Activated CD4-positive, alpha-beta T cell treated with anti-CD3 and anti-CD28 coated beads, Interleukin-2, amount 10 ng/mL, durations not matched to agents 24 days and 14 days (primary cell): ENCODE measurements at regions not wholly inside any gene's neighbourhood (a gene's known extent, or its start where the extent isn't known, plus 50 kb on each side); places are given as distances from the start of the nearest gene placed in this dataset.
A peak's percentile ranks its signal among the peaks of the same experiment; 100 is the strongest.

Experiments
- DNase-seq: peaks from one replicate; pipeline ENCODE4 v3.0.0; 2022
- H3K27ac Mint-ChIP-seq: one replicate; pipeline ENCODE4 v1.8.0; 2022; ENCODE audit warnings: mild to moderate bottlenecking, mixed read lengths
- H3K27me3 Mint-ChIP-seq: one replicate; pipeline ENCODE4 v1.8.0; 2022; ENCODE audit warnings: mixed read lengths
- H3K36me3 Mint-ChIP-seq: one replicate; pipeline ENCODE4 v1.8.0; 2022; ENCODE audit warnings: low read depth, mild to moderate bottlenecking, mixed read lengths
- H3K4me1 Mint-ChIP-seq: one replicate; pipeline ENCODE4 v1.8.0; 2021; ENCODE audit warnings: mixed read lengths
- H3K4me3 Mint-ChIP-seq: one replicate; pipeline ENCODE4 v1.8.0; 2022; ENCODE audit warnings: mild to moderate bottlenecking, moderate library complexity, mixed read lengths
- H3K9me3 Mint-ChIP-seq: one replicate; pipeline ENCODE4 v1.8.0; 2021; ENCODE audit warnings: mixed read lengths
- intact Hi-C: fragments of 100-400 bp; cut with micrococcal nuclease; formaldehyde crosslinking; loops from one replicate; pipeline ENCODE4 v1.15.1; 2023

DNA sequence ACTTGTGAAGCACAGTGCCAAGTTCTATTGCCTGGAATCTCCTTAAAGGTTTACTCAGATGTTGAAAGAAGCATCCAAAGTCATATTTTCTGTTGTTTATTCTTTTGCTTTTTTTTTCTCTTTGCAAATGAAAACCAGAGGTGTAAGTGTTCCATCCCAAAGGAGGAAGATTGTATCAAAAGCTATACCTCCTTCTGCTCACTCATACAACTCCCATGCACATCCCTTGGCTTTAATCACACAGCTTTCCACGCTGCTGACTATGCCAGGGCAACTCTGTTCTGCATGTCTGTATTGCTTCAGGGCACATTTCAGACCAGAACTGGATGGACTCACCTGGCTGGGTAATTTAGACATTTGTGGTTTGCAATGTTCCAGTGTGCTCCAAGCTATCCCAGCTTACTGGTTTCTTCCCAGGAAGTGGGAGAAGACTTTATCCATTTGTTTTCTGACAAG, 399.6 kb upstream of the TBL1XR1 start:
- Mint-ChIP-seq H3K9me3 (peaks cover 10% of the 10 kb centered on the region), H3K27ac (peak overlapping the region; percentile 95), H3K4me3 (peak overlapping the region; percentile 77), H3K4me1 (peaks cover 53% of the 10 kb centered on the region), H3K27me3 (no peaks in the 10 kb centered on the region), H3K36me3 (peaks cover 2% of the 10 kb centered on the region)
- no peak for DNase-seq
- intact Hi-C loops, result loop anchor here (5.0 to 10.0 kb wide), 4 partner anchors 60 to 540 kb away; partner anchors contain the start of gene TBL1XR1

DNA sequence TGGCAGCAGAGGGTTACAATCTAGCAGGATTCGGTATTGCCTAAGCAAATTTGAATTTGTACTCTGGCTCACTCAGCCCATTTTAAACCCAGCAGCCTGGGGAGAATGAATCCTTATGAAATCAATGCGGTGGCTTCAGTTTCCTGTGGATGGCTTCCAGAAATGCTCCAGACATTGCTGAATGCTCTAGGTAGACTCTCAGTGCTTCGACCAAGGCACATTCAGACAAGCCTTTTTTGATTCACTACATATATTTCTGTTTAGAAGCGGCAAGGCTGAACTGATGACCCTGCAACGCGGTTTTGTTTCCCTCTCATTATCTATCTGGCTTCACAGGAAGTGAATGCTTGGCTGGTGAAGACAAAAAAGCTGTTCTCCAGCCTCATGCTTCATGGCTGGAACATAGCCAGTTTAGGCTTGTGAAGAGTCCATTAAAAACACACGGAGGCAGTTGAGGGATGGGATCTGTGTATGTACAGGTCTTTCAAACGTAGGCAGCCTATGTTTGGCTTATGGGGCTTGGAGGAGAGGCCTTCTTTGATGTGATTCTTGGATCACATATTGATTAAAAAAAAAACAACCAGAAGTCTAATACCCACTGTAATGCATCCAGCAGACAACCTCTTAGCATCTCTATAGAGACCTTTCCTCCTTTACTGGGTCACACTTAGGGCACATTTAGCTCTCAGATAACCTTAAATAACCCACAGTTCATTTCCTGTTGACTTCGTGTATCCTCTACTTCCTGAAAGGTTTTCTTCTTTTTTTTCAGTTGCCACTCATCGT, 400.2 kb upstream of the TBL1XR1 start:
- peak overlapping the region; percentile 95 for H3K27ac Mint-ChIP-seq
- peak overlapping the region; percentile 77 for H3K4me3 Mint-ChIP-seq
- H3K36me3 Mint-ChIP-seq, result peaks cover 2% of the 10 kb centered on the region
- intact Hi-C loops, result loop anchor here (2.0 to 10.0 kb wide), 5 partner anchors 60 to 540 kb away; partner anchors contain the start of gene TBL1XR1
- H3K9me3 Mint-ChIP-seq, result peaks cover 10% of the 10 kb centered on the region
- H3K27me3 Mint-ChIP-seq, result no peaks in the 10 kb centered on the region
- peaks cover 55% of the 10 kb centered on the region for H3K4me1 Mint-ChIP-seq
- DNase-seq, result peak; percentile 77

DNA sequence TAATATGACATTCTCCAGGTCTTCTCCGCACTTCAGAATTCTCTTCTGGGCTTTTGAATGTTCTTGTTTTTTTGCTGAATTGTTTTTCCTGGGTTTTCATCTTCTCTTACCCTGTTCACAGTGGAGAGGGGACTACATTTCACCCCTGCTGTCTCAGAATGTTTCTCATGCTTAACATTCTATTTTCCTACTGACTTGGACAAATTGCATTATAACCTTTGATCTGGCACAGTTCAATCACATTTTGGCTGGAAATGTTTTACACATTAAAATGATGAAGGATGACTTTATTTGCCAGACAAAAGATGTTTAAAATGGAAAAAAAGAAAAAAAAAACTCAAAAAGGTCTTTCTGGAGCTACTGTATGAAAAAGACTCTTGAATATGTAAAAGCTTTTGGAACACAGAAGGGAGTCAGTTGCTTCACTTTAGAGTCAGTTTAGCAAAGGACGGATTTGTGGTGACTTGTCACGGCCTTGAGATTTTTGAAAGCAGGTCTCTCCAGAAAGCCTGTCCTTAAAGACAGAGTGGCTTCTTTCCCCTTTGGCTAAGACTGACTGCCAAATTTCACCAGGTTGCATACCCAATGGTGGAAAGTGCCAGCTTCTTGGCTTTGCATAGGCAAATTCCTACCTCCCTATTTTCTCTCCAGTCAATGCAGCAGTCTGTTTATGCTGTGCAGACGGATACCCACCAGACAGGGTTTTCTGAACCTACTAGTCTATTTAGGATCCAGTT, 401.0 kb upstream of the TBL1XR1 start:
- Mint-ChIP-seq H3K27me3 (no peaks in the 10 kb centered on the region), H3K4me3 (peak overlapping the region; percentile 77), H3K9me3 (peaks cover 10% of the 10 kb centered on the region), H3K36me3 (peaks cover 2% of the 10 kb centered on the region), H3K4me1 (peaks cover 59% of the 10 kb centered on the region), H3K27ac (peak overlapping the region; percentile 95)
- no peak for DNase-seq
- intact Hi-C loops, result loop anchor here (2.0 to 10.0 kb wide), 5 partner anchors 61 to 541 kb away; partner anchors contain the start of gene TBL1XR1

DNA sequence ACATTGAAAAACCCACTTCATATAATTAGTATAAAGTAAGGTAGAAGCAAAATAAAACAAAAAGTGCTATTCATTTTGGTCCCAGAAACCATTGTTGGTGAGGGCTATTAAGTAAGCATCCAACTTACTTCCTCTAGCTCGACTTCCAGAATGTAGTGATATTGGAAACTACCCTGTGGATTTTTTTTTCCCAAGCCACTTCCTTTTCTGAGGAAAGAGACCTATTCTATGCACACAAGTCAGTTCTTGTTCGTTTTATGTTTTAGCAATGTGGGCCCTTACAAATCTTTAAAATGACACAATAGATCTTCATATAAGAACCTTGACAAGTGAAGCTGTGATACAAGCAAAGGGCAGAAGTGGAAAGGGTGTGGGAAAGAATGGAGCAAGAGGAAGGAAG, 402.0 kb upstream of the TBL1XR1 start:
- Mint-ChIP-seq H3K27ac (no peak overlapping the region), H3K4me3 (no peak overlapping the region), H3K27me3 (no peaks in the 10 kb centered on the region), H3K36me3 (peaks cover 5% of the 10 kb centered on the region), H3K4me1 (peaks cover 59% of the 10 kb centered on the region), H3K9me3 (peaks cover 13% of the 10 kb centered on the region)
- intact Hi-C loops, result loop anchor here (2.0 to 10.0 kb wide), 5 partner anchors 62 to 542 kb away; partner anchors contain the start of gene TBL1XR1
- no peak for DNase-seq

DNA sequence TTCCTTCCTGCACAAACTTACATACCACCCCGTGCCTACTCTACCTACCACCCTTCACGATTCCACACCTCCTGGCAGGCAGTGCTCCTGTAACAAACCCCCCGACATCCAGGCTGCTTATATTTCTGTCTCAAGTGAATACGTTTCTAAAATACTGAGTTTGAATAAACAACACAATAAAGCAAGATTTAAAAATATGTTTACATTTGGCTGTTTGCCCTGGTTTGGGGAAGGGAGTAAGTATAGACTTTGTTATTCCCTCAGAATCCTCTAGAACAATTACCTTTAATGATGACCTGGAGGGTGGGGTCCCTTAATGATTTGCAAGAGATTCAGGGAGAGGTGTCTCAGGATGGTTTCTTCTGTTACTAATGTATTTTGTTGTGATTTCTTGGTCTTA, 402.6 kb upstream of the TBL1XR1 start:
- no peaks in the 10 kb centered on the region for H3K27me3 Mint-ChIP-seq
- H3K27ac Mint-ChIP-seq, result no peak overlapping the region
- peaks cover 13% of the 10 kb centered on the region for H3K9me3 Mint-ChIP-seq
- H3K4me3 Mint-ChIP-seq, result no peak overlapping the region
- peaks cover 5% of the 10 kb centered on the region for H3K36me3 Mint-ChIP-seq
- intact Hi-C loops, result loop anchor here (2.0 to 10.0 kb wide), 5 partner anchors 63 to 543 kb away; partner anchors contain the start of gene TBL1XR1
- DNase-seq, result no peak
- H3K4me1 Mint-ChIP-seq, result peaks cover 57% of the 10 kb centered on the region

DNA sequence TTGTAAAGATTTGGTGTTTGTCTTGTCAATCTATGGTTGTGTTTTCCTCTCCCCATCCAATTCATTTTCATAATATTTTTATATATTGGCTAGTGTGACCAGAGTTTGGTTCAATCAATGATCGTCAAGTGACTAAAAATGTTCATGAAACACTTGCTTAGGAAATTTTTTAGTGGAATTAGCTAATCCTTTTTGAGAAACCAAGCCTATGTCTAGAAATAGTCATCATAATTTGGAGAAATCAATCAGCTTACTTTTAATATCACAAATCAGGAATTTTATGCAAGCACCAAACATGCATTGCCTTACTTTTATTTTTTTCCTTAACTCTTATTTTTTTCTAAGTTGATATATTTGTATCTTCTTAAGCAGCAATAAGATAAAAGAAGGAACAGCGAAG, 403.1 kb upstream of the TBL1XR1 start:
- intact Hi-C loops, result no loop called here
- peaks cover 5% of the 10 kb centered on the region for H3K36me3 Mint-ChIP-seq
- H3K4me1 Mint-ChIP-seq, result peaks cover 57% of the 10 kb centered on the region
- H3K9me3 Mint-ChIP-seq, result peaks cover 13% of the 10 kb centered on the region
- no peaks in the 10 kb centered on the region for H3K27me3 Mint-ChIP-seq
- no peak for DNase-seq
- H3K27ac Mint-ChIP-seq, result no peak overlapping the region
- H3K4me3 Mint-ChIP-seq, result no peak overlapping the region

DNA sequence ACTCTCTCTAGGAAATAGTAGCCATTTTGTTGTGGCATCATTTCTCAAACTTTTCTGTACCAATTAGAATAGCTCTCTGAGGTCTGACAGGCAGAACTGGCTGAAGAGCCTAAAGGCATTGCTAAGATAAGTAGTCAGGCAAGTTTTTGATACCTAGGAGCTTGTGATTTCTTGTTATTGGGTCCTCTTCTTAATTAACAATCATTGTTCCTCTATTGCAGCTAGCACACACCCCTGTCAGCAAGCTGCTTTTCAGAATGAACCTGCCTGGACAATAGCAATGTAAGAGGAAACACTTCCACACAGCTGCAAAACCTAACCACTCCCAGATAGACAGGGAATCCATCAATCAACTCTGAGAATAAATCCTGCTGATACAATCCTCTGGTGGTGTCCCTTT, 403.9 kb upstream of the TBL1XR1 start:
- H3K9me3 Mint-ChIP-seq, result peaks cover 16% of the 10 kb centered on the region
- H3K27ac Mint-ChIP-seq, result no peak overlapping the region
- no peak overlapping the region for H3K4me3 Mint-ChIP-seq
- intact Hi-C loops, result no loop called here
- no peak for DNase-seq
- H3K27me3 Mint-ChIP-seq, result no peaks in the 10 kb centered on the region
- H3K4me1 Mint-ChIP-seq, result peaks cover 51% of the 10 kb centered on the region
- peaks cover 5% of the 10 kb centered on the region for H3K36me3 Mint-ChIP-seq

DNA sequence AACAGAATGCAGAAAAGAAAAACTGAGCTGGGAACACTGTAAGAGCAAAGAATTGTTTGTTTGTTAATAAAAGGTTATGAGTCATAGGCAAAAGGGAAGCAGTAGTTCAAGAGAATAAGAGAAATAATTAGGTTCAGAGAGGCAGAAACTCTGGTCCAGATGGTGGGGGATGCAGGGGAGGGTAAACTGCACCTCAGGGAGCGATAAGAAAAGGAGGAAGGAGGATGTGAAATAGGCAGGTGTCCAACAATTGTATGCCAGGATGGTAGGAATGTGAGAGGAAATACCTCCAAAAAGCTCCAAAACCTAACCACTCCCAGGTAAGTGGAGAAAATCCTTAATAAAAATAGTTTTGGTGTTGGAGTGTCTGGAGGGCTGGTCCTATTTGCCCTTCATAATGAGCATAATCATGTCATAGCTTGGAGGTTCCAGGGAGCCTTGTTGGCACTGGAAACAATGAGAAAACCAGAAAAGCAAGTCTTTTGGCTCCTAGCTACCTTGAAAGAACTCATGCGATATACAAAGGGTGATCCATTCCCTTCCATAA, 405.4 kb upstream of the TBL1XR1 start:
- DNase-seq, result no peak
- peaks cover 16% of the 10 kb centered on the region for H3K9me3 Mint-ChIP-seq
- intact Hi-C loops, result no loop called here
- no peaks in the 10 kb centered on the region for H3K27me3 Mint-ChIP-seq
- H3K4me1 Mint-ChIP-seq, result peaks cover 46% of the 10 kb centered on the region
- no peak overlapping the region for H3K27ac Mint-ChIP-seq
- H3K4me3 Mint-ChIP-seq, result no peak overlapping the region
- H3K36me3 Mint-ChIP-seq, result peaks cover 5% of the 10 kb centered on the region

DNA sequence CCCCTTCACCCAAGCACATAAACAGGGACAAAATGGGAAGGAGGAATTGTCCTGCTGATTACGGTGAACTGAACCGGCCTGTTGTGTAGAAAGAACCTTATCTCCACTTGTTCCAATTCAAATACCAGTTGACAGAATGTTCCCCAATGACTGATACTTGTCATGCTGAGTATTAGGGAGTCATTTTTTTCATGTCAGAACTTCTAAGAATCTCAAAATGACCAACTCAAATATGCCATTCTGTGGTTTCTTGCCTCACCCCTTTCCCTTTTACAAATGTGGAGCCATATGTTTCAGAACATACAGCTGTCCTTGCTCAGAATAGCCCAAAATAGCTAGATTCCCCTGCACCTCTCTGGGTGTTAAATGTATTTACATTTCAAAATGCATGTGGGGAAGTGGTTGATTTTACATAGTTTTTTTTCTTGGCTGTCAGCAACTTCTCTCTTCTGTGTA, 405.9 kb upstream of the TBL1XR1 start:
- Mint-ChIP-seq H3K36me3 (peaks cover 5% of the 10 kb centered on the region), H3K27me3 (no peaks in the 10 kb centered on the region), H3K9me3 (peaks cover 16% of the 10 kb centered on the region), H3K4me1 (peaks cover 41% of the 10 kb centered on the region), H3K4me3 (no peak overlapping the region), H3K27ac (no peak overlapping the region)
- DNase-seq, result no peak
- intact Hi-C loops, result no loop called here

DNA sequence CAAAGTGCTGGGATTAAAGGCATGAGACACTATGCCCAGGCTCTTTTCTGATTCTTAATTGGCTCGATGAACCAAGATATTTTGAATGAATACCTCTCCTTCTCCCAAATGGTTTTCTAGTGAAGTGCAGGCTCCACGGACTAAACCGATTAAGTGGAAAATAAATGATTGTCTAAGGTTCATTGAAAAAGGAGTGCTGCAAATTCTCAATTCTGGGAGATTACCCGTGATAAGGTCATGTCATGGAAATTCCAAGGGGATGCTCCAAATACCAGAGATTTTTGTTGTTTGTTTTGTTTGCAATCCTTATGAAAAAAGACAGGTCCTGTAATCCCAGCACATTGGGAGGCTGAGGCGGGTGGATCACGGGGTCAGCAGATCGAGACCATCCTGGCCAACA, 406.9 kb upstream of the TBL1XR1 start:
- intact Hi-C loops, result no loop called here
- Mint-ChIP-seq H3K4me1 (peaks cover 32% of the 10 kb centered on the region), H3K36me3 (peaks cover 3% of the 10 kb centered on the region), H3K27me3 (no peaks in the 10 kb centered on the region), H3K27ac (no peak overlapping the region), H3K4me3 (no peak overlapping the region), H3K9me3 (peaks cover 13% of the 10 kb centered on the region)
- DNase-seq, result no peak

DNA sequence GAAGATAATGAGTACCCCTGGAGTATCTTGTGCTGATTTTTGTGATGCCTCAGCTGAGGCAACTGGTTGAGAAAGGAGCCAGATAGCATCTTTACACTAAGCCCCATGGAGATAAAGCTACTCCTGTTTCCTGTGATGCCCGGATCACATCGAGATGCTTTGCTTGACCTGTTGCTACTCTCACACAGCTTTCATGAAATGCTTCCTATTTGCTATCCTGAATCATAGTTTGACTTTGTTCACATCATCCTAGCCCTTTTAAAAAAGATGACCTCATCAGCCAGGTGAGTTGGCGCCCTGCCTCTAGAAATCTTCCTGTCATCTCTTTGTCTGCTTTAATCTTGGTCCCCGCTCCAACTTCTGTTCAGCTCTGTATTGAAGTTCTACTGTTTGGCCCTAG, 409.6 kb upstream of the TBL1XR1 start:
- Mint-ChIP-seq H3K36me3 (peaks cover 3% of the 10 kb centered on the region), H3K4me3 (no peak overlapping the region), H3K27ac (no peak overlapping the region), H3K27me3 (no peaks in the 10 kb centered on the region), H3K4me1 (peaks cover 20% of the 10 kb centered on the region), H3K9me3 (peaks cover 12% of the 10 kb centered on the region)
- DNase-seq, result no peak
- intact Hi-C loops, result no loop called here

DNA sequence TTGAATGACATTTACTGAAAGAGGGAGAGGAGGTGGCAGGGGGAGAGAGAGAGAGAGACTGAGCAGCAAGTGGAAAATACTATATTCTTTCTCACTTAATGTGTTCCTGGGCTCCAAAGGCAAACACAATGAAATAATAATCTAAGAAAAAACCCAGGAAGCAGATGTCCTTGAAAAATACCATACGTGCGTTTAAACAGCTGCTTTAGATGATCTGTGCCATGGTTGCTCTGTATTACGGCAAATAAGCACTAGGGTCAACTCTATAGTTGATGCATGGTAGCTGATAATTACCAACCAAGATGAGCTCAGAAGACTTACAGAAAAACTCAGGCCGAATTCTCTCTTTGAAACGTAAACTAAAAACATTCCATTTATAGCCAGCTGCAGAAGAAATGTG, 410.3 kb upstream of the TBL1XR1 start:
- peaks cover 3% of the 10 kb centered on the region for H3K36me3 Mint-ChIP-seq
- H3K27ac Mint-ChIP-seq, result no peak overlapping the region
- no peaks in the 10 kb centered on the region for H3K27me3 Mint-ChIP-seq
- no peak for DNase-seq
- intact Hi-C loops, result no loop called here
- peaks cover 12% of the 10 kb centered on the region for H3K9me3 Mint-ChIP-seq
- no peak overlapping the region for H3K4me3 Mint-ChIP-seq
- H3K4me1 Mint-ChIP-seq, result peaks cover 15% of the 10 kb centered on the region

DNA sequence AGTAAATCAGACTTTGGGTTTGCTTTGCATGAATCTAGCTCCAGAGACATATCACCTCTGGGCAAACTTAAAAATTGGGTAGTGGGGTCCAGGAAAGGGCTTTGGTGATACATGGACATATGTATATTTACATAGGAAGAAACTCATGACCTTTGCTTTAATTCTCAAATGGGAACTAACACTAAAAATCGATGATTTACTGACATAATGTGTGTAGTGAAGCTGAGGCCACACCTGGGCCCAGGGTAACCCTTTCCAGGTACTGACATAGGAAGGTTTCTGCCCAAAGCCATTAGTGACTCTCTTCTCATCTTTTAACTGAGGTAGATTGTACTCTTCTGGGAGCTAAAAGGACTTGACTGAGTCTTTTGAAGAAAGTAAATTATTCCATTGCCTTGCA, 411.2 kb upstream of the TBL1XR1 start:
- no peak for DNase-seq
- Mint-ChIP-seq H3K36me3 (peaks cover 3% of the 10 kb centered on the region), H3K9me3 (peaks cover 11% of the 10 kb centered on the region), H3K4me3 (no peak overlapping the region), H3K27me3 (no peaks in the 10 kb centered on the region), H3K27ac (no peak overlapping the region), H3K4me1 (peaks cover 9% of the 10 kb centered on the region)
- intact Hi-C loops, result no loop called here

DNA sequence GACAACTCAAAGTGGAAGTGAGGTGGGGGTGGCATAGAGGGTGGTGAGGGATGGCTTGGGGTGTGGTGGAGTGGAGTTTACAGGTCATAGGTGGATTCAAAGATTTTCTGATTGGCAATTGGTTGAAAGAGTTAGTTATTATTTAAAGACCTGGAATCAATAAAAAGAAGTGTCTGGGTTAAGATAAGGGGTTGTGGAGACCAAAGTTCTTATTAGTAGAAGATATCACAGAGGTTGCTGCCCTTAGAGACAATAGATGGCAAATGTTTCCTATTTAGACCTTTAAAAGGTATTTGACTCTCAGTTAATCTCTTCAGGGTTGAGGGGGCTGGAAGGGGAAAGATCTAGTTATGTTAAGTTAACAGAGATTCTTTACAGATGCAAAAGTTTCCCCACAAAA, 412.3 kb upstream of the TBL1XR1 start:
- Mint-ChIP-seq H3K4me3 (no peak overlapping the region), H3K9me3 (peaks cover 9% of the 10 kb centered on the region), H3K36me3 (peaks cover 3% of the 10 kb centered on the region), H3K4me1 (peaks cover 7% of the 10 kb centered on the region), H3K27ac (no peak overlapping the region), H3K27me3 (no peaks in the 10 kb centered on the region)
- intact Hi-C loops, result no loop called here
- no peak for DNase-seq
